ENCODE measurements at regions not wholly inside any gene's neighbourhood (a gene's known extent, or its start where the extent isn't known, plus 50 kb on each side); places are given as distances from the start of the nearest gene placed in this dataset.

- no peaks in the 10 kb centered on the region for H3K9me3 ChIP-seq (ENCODE audit: control insufficient read depth in 5 of 5, low read length in 5 of 5)
- H3K4me3 ChIP-seq (ENCODE audit: low read depth in 1 of 5, low read length in 5 of 5) = no peak overlapping the region
- peaks cover 8 to 24% (median 19%) of the 10 kb centered on the region in 5 donors for H3K27me3 ChIP-seq (ENCODE audit: control insufficient read depth in 5 of 5, insufficient read depth in 4 of 5, low read length in 5 of 5)
- no peaks in the 10 kb centered on the region for H3K36me3 ChIP-seq (ENCODE audit: control insufficient read depth in 5 of 5, insufficient read depth in 5 of 5, low read length in 5 of 5)
- no peak overlapping the region for H3K27ac ChIP-seq (ENCODE audit: low read depth, low read length)
- H3K4me1 ChIP-seq (ENCODE audit: control insufficient read depth in 5 of 5, insufficient read depth in 5 of 5, low read length in 5 of 5) = peaks cover 0 to 24% (median 3%) of the 10 kb centered on the region in 5 donors
- no peak overlapping the region for H3K9ac ChIP-seq (ENCODE audit: low read length in 5 of 5)
These were observed 90.9 kb upstream of the RUNX3 start for GRCh38 chr1:25020851-25021590.

DNA sequence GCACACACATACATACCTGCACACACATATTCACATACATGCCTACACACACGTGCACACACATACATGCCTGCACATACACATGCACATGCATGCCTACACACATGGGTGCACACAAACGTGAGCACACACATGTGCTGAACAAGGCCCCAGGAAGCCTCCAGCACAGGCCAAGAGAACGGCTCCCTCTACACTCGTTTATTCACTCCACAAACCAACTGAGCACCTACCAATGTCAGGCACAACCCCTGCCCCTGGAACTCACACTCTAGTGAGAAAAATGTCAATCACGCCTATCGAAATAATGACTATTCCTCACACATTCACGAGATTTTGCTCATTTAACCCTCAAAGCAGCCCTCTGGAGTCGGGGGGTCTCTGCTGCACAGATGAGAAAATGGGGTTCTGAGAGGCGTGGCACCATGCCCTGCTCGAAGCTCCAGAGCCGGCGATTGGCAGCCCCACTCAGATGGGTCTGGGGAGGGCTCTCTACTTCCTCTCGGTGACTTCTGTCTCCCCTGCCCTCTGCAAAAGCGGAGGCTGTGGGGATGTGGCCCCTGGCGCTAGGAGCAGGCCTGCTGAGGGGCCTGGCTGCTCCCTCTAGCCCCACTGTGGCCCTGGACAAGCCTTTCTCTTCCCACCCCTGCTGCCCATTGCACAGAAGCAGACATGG is 90.2 kb upstream of the RUNX3 start:
- Histone ChIP-seq H3K27me3 (ENCODE audit: control insufficient read depth in 5 of 5, insufficient read depth in 4 of 5, low read length in 5 of 5) (peaks cover 8 to 26% (median 23%) of the 10 kb centered on the region in 5 donors), H3K36me3 (ENCODE audit: control insufficient read depth in 5 of 5, insufficient read depth in 5 of 5, low read length in 5 of 5) (no peaks in the 10 kb centered on the region), H3K4me1 (ENCODE audit: control insufficient read depth in 5 of 5, insufficient read depth in 5 of 5, low read length in 5 of 5) (peaks cover 0 to 24% (median 3%) of the 10 kb centered on the region in 5 donors), H3K27ac (ENCODE audit: low read depth, low read length) (no peak overlapping the region), H3K4me3 (ENCODE audit: low read depth in 1 of 5, low read length in 5 of 5) (no peak overlapping the region), H3K9me3 (ENCODE audit: control insufficient read depth in 5 of 5, low read length in 5 of 5) (no peaks in the 10 kb centered on the region), H3K9ac (ENCODE audit: low read length in 5 of 5) (no peak overlapping the region)

GRCh38 chr1:25019337-25020172 is 89.5 kb upstream of the RUNX3 start:
- no peak overlapping the region for H3K27ac ChIP-seq (ENCODE audit: low read depth, low read length)
- H3K36me3 ChIP-seq (ENCODE audit: control insufficient read depth in 5 of 5, insufficient read depth in 5 of 5, low read length in 5 of 5) = no peaks in the 10 kb centered on the region
- H3K4me3 ChIP-seq (ENCODE audit: low read depth in 1 of 5, low read length in 5 of 5) = no peak overlapping the region
- H3K4me1 ChIP-seq (ENCODE audit: control insufficient read depth in 5 of 5, insufficient read depth in 5 of 5, low read length in 5 of 5) = peaks cover 0 to 24% (median 3%) of the 10 kb centered on the region in 5 donors
- no peak overlapping the region for H3K9ac ChIP-seq (ENCODE audit: low read length in 5 of 5)
- peaks cover 6 to 25% (median 20%) of the 10 kb centered on the region in 5 donors for H3K27me3 ChIP-seq (ENCODE audit: control insufficient read depth in 5 of 5, insufficient read depth in 4 of 5, low read length in 5 of 5)
- no peaks in the 10 kb centered on the region for H3K9me3 ChIP-seq (ENCODE audit: control insufficient read depth in 5 of 5, low read length in 5 of 5)

GRCh38 chr1:25018943-25019336 is 88.9 kb upstream of the RUNX3 start:
- no peak overlapping the region for H3K27ac ChIP-seq (ENCODE audit: low read depth, low read length)
- H3K27me3 ChIP-seq (ENCODE audit: control insufficient read depth in 5 of 5, insufficient read depth in 4 of 5, low read length in 5 of 5) = peaks cover 5 to 22% (median 18%) of the 10 kb centered on the region in 5 donors
- H3K9me3 ChIP-seq (ENCODE audit: control insufficient read depth in 5 of 5, low read length in 5 of 5) = no peaks in the 10 kb centered on the region
- no peak overlapping the region for H3K9ac ChIP-seq (ENCODE audit: low read length in 5 of 5)
- peaks cover 0 to 24% (median 3%) of the 10 kb centered on the region in 5 donors for H3K4me1 ChIP-seq (ENCODE audit: control insufficient read depth in 5 of 5, insufficient read depth in 5 of 5, low read length in 5 of 5)
- no peak overlapping the region for H3K4me3 ChIP-seq (ENCODE audit: low read depth in 1 of 5, low read length in 5 of 5)
- H3K36me3 ChIP-seq (ENCODE audit: control insufficient read depth in 5 of 5, insufficient read depth in 5 of 5, low read length in 5 of 5) = no peaks in the 10 kb centered on the region

- H3K36me3 ChIP-seq (ENCODE audit: control insufficient read depth in 5 of 5, insufficient read depth in 5 of 5, low read length in 5 of 5) = no peaks in the 10 kb centered on the region
- no peak overlapping the region for H3K4me3 ChIP-seq (ENCODE audit: low read depth in 1 of 5, low read length in 5 of 5)
- H3K4me1 ChIP-seq (ENCODE audit: control insufficient read depth in 5 of 5, insufficient read depth in 5 of 5, low read length in 5 of 5) = peaks cover 0 to 20% (median 3%) of the 10 kb centered on the region in 5 donors
- H3K27ac ChIP-seq (ENCODE audit: low read depth, low read length) = no peak overlapping the region
- H3K27me3 ChIP-seq (ENCODE audit: control insufficient read depth in 5 of 5, insufficient read depth in 4 of 5, low read length in 5 of 5) = peaks cover 9 to 24% (median 16%) of the 10 kb centered on the region in 5 donors
- no peak overlapping the region for H3K9ac ChIP-seq (ENCODE audit: low read length in 5 of 5)
- H3K9me3 ChIP-seq (ENCODE audit: control insufficient read depth in 5 of 5, low read length in 5 of 5) = no peaks in the 10 kb centered on the region
These were observed 88.1 kb upstream of the RUNX3 start for GRCh38 chr1:25018110-25018735.

- Histone ChIP-seq H3K9me3 (ENCODE audit: control insufficient read depth in 5 of 5, low read length in 5 of 5) (no peaks in the 10 kb centered on the region), H3K27me3 (ENCODE audit: control insufficient read depth in 5 of 5, insufficient read depth in 4 of 5, low read length in 5 of 5) (peaks cover 9 to 23% (median 11%) of the 10 kb centered on the region in 5 donors), H3K27ac (ENCODE audit: low read depth, low read length) (no peak overlapping the region), H3K4me3 (ENCODE audit: low read depth in 1 of 5, low read length in 5 of 5) (no peak overlapping the region), H3K36me3 (ENCODE audit: control insufficient read depth in 5 of 5, insufficient read depth in 5 of 5, low read length in 5 of 5) (no peaks in the 10 kb centered on the region), H3K4me1 (ENCODE audit: control insufficient read depth in 5 of 5, insufficient read depth in 5 of 5, low read length in 5 of 5) (peaks cover 0 to 14% (median 2%) of the 10 kb centered on the region in 5 donors), H3K9ac (ENCODE audit: low read length in 5 of 5) (no peak overlapping the region)
These were observed 87.5 kb upstream of the RUNX3 start for GRCh38 chr1:25017436-25018109.

DNA sequence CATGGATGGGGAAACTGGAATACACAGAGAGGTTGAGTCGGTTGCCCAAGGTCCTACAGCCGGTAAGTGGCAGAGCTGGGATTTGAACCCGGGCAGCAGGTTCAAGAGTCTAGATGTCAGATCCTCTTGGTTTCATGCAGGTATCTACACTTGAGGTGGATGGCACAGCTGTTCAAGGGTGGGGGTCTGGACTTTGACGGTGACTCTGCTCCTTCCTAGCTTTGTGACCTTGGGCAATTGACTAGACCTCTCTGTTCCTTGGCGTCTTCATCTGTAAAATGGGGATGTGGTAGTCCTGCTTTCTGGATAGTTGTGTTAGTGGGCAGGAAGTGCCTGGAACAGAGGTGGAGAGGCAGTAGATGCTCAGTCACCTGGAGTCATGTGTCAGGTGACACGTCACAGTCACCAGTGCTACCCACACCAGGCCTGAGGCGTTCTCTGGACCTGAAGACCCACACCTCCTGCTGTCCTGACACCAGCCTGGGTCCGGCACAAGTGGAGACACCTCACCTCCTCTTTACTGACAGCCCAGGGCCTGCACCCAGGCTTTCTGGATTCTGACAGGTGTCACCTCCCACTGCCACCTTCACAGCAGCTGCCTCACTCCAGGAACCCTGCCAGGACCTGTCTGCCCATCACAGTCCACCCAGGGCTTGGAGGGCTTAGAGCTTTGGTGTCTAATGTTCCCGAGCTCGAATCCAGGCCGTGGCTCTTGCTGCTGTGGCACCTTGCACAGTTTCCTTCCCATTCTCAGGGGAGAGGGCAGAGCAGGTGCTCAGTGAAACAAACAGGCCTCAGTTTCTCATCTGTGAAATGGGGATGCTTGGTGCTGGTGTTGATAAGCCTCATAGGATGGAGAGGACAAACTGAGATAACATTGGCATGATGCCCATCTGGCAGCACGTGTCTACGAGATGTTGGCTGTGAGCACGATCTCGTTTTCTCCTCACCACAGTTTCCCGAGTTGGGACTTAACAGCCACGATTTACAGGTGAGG is 83.2 kb upstream of the RUNX3 start:
- Histone ChIP-seq H3K9me3 (ENCODE audit: control insufficient read depth in 5 of 5, low read length in 5 of 5) (peaks cover 0 to 4% (median 0%) of the 10 kb centered on the region in 5 donors), H3K9ac (ENCODE audit: low read length in 5 of 5) (no peak overlapping the region), H3K27ac (ENCODE audit: low read depth, low read length) (no peak overlapping the region), H3K4me3 (ENCODE audit: low read depth in 1 of 5, low read length in 5 of 5) (no peak overlapping the region), H3K4me1 (ENCODE audit: control insufficient read depth in 5 of 5, insufficient read depth in 5 of 5, low read length in 5 of 5) (peaks cover 0 to 17% (median 0%) of the 10 kb centered on the region in 5 donors), H3K36me3 (ENCODE audit: control insufficient read depth in 5 of 5, insufficient read depth in 5 of 5, low read length in 5 of 5) (no peaks in the 10 kb centered on the region), H3K27me3 (ENCODE audit: control insufficient read depth in 5 of 5, insufficient read depth in 4 of 5, low read length in 5 of 5) (peaks cover 14 to 26% (median 18%) of the 10 kb centered on the region in 5 donors)

GRCh38 chr1:25011943-25012638 is 82.0 kb upstream of the RUNX3 start:
- no peak overlapping the region for H3K4me3 ChIP-seq (ENCODE audit: low read depth in 1 of 5, low read length in 5 of 5)
- H3K9ac ChIP-seq (ENCODE audit: low read length in 5 of 5) = no peak overlapping the region
- H3K36me3 ChIP-seq (ENCODE audit: control insufficient read depth in 5 of 5, insufficient read depth in 5 of 5, low read length in 5 of 5) = no peaks in the 10 kb centered on the region
- H3K27ac ChIP-seq (ENCODE audit: low read depth, low read length) = no peak overlapping the region
- peaks cover 0 to 7% (median 5%) of the 10 kb centered on the region in 5 donors for H3K4me1 ChIP-seq (ENCODE audit: control insufficient read depth in 5 of 5, insufficient read depth in 5 of 5, low read length in 5 of 5)
- peaks cover 9 to 29% (median 16%) of the 10 kb centered on the region in 5 donors for H3K27me3 ChIP-seq (ENCODE audit: control insufficient read depth in 5 of 5, insufficient read depth in 4 of 5, low read length in 5 of 5)
- H3K9me3 ChIP-seq (ENCODE audit: control insufficient read depth in 5 of 5, low read length in 5 of 5) = peaks cover 0 to 4% (median 0%) of the 10 kb centered on the region in 5 donors

All from subcutaneous abdominal adipose tissue (tissue), 5 donors.